ENCODE measurements at regions not wholly inside any gene's neighbourhood (a gene's known extent, or its start where the extent isn't known, plus 50 kb on each side); places are given as distances from the start of the nearest gene placed in this dataset.

DNA sequence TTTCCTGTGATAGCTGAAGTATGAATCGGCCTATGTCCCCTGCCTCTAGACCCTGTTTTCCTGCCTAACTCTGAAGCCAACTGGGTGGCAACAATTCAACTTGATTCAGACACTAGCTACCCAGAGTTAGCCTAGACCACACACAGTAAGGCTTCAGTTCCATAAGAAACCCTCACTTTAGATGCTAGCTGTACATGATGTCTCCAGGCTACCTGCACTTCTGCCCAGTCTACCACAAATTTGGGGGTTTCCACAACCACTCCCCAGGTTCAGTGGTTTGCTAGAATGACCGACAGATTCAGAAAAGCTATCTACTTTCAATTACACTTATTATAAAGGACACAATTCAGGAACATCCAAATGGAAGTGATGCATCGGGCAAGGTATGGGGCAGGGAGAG, 119.4 kb upstream of the VLDLR start (continued):
- TF ChIP-seq, protein P1, sequence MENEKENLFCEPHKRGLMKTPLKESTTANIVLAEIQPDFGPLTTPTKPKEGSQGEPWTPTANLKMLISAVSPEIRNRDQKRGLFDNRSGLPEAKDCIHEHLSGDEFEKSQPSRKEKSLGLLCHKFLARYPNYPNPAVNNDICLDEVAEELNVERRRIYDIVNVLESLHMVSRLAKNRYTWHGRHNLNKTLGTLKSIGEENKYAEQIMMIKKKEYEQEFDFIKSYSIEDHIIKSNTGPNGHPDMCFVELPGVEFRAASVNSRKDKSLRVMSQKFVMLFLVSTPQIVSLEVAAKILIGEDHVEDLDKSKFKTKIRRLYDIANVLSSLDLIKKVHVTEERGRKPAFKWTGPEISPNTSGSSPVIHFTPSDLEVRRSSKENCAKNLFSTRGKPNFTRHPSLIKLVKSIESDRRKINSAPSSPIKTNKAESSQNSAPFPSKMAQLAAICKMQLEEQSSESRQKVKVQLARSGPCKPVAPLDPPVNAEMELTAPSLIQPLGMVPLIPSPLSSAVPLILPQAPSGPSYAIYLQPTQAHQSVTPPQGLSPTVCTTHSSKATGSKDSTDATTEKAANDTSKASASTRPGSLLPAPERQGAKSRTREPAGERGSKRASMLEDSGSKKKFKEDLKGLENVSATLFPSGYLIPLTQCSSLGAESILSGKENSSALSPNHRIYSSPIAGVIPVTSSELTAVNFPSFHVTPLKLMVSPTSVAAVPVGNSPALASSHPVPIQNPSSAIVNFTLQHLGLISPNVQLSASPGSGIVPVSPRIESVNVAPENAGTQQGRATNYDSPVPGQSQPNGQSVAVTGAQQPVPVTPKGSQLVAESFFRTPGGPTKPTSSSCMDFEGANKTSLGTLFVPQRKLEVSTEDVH (IDR thresholded peaks at IDR 0.05; ENCODE audit: low read depth, partially characterized antibody), result no peak
- no peak for TF ChIP-seq WRNIP1 (IDR thresholded peaks at IDR 0.05; ENCODE audit: borderline replicate concordance, low read depth, low read length)
- TF ChIP-seq, protein P2, sequence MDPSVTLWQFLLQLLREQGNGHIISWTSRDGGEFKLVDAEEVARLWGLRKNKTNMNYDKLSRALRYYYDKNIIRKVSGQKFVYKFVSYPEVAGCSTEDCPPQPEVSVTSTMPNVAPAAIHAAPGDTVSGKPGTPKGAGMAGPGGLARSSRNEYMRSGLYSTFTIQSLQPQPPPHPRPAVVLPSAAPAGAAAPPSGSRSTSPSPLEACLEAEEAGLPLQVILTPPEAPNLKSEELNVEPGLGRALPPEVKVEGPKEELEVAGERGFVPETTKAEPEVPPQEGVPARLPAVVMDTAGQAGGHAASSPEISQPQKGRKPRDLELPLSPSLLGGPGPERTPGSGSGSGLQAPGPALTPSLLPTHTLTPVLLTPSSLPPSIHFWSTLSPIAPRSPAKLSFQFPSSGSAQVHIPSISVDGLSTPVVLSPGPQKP (IDR thresholded peaks at IDR 0.05; ENCODE audit: low read depth, low read length), result no peak
- TF ChIP-seq NFYB (IDR thresholded peaks at IDR 0.05; ENCODE audit: insufficient read depth, low read depth, low read length), result no peak
- TF ChIP-seq, protein P3, sequence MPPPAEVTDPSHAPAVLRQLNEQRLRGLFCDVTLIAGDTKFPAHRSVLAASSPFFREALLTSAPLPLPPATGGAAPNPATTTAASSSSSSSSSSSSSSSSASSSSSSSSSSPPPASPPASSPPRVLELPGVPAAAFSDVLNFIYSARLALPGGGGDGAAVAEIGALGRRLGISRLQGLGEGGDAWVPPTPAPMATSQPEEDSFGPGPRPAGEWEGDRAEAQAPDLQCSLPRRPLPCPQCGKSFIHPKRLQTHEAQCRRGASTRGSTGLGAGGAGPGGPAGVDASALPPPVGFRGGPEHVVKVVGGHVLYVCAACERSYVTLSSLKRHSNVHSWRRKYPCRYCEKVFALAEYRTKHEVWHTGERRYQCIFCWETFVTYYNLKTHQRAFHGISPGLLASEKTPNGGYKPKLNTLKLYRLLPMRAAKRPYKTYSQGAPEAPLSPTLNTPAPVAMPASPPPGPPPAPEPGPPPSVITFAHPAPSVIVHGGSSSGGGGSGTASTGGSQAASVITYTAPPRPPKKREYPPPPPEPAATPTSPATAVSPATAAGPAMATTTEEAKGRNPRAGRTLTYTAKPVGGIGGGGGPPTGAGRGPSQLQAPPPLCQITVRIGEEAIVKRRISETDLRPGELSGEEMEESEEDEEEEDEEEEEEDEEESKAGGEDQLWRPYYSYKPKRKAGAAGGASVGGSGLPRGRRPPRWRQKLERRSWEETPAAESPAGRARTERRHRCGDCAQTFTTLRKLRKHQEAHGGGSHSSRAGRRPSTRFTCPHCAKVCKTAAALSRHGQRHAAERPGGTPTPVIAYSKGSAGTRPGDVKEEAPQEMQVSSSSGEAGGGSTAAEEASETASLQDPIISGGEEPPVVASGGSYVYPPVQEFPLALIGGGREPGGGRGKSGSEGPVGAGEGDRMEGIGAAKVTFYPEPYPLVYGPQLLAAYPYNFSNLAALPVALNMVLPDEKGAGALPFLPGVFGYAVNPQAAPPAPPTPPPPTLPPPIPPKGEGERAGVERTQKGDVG (CRISPR knock-in tag; IDR thresholded peaks at IDR 0.05), result no peak
- TF ChIP-seq TCF7 (IDR thresholded peaks at IDR 0.05; ENCODE audit: borderline replicate concordance), result no peak
- TF ChIP-seq NFYA (IDR thresholded peaks at IDR 0.05; ENCODE audit: borderline replicate concordance, low read depth, low read length), result no peak
- TF ChIP-seq TAF1 (IDR thresholded peaks at IDR 0.05; ENCODE audit: borderline replicate concordance, low read depth, low read length), result no peak
